ENCODE measurements at regions not wholly inside any gene's neighbourhood (a gene's known extent, or its start where the extent isn't known, plus 50 kb on each side); places are given as distances from the start of the nearest gene placed in this dataset.

DNA sequence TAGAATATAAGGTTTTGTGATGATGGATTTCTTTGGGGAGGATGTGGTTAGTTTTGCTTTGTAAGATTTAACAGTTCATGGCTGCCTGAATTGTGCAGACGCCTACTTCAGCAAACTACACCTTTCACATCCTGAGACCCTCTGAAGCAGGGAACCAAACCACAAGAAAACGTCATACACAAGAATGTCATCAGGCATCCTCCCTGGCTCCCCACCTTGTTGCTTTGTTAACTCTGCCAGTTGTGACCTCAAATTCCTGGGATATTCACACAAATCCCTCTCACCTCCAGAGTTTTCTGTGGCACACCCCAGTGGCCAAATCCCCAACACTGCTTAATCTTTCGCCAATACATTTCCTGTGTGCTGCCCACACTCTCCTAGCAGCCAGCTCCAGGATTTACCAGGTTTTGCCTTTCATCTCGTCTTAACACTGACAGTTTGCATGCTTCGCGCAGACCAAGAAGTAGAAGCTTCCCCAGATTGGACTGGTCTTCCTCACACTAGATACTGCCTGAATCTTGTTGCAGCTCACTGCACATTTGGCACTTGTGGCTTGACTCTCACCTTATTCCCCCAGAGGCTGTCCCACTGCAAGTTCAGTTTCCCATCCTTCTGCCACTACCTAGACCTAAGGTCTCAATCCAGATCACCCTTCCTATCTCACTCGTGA is 51.1 kb upstream of the CTTNBP2NL start:
- TF ChIP-seq, protein P1, sequence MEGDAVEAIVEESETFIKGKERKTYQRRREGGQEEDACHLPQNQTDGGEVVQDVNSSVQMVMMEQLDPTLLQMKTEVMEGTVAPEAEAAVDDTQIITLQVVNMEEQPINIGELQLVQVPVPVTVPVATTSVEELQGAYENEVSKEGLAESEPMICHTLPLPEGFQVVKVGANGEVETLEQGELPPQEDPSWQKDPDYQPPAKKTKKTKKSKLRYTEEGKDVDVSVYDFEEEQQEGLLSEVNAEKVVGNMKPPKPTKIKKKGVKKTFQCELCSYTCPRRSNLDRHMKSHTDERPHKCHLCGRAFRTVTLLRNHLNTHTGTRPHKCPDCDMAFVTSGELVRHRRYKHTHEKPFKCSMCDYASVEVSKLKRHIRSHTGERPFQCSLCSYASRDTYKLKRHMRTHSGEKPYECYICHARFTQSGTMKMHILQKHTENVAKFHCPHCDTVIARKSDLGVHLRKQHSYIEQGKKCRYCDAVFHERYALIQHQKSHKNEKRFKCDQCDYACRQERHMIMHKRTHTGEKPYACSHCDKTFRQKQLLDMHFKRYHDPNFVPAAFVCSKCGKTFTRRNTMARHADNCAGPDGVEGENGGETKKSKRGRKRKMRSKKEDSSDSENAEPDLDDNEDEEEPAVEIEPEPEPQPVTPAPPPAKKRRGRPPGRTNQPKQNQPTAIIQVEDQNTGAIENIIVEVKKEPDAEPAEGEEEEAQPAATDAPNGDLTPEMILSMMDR (conservative IDR thresholded peaks at IDR 0.05; ENCODE audit: low read depth, low read length), result no peak
- TF ChIP-seq POLR2A (IDR thresholded peaks at IDR 0.05; ENCODE audit: low read depth, low read length), result no peak
- no peak for TF ChIP-seq CEBPB (IDR thresholded peaks at IDR 0.05; ENCODE audit: low read depth, low read length)
- no peak for TF ChIP-seq RCOR1 (IDR thresholded peaks at IDR 0.05; ENCODE audit: insufficient replicate concordance, low read length)
- no peak for TF ChIP-seq MAZ (IDR thresholded peaks at IDR 0.05; ENCODE audit: borderline replicate concordance, low read depth, low read length)
- no peak for TF ChIP-seq MAFK (IDR thresholded peaks at IDR 0.05; ENCODE audit: low read depth, low read length)
- TF ChIP-seq BHLHE40 (IDR thresholded peaks at IDR 0.05; ENCODE audit: low read depth, low read length), result no peak
- TF ChIP-seq CHD1 (IDR thresholded peaks at IDR 0.05; ENCODE audit: low read depth, low read length), result no peak
- TF ChIP-seq FOS (IDR thresholded peaks at IDR 0.05; ENCODE audit: low read depth, low read length), result no peak
- TF ChIP-seq, protein P2, sequence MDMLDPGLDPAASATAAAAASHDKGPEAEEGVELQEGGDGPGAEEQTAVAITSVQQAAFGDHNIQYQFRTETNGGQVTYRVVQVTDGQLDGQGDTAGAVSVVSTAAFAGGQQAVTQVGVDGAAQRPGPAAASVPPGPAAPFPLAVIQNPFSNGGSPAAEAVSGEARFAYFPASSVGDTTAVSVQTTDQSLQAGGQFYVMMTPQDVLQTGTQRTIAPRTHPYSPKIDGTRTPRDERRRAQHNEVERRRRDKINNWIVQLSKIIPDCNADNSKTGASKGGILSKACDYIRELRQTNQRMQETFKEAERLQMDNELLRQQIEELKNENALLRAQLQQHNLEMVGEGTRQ (IDR thresholded peaks at IDR 0.05; ENCODE audit: low read depth, low read length), result no peak
- TF ChIP-seq, protein P3, sequence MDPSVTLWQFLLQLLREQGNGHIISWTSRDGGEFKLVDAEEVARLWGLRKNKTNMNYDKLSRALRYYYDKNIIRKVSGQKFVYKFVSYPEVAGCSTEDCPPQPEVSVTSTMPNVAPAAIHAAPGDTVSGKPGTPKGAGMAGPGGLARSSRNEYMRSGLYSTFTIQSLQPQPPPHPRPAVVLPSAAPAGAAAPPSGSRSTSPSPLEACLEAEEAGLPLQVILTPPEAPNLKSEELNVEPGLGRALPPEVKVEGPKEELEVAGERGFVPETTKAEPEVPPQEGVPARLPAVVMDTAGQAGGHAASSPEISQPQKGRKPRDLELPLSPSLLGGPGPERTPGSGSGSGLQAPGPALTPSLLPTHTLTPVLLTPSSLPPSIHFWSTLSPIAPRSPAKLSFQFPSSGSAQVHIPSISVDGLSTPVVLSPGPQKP (IDR thresholded peaks at IDR 0.05; ENCODE audit: borderline replicate concordance, low read depth, low read length), result no peak
- TF ChIP-seq RAD21 (IDR thresholded peaks at IDR 0.05; ENCODE audit: low read length), result no peak
- TF ChIP-seq MXI1 (IDR thresholded peaks at IDR 0.05; ENCODE audit: borderline replicate concordance, low read depth, low read length), result no peak
- TF ChIP-seq SMC3 (IDR thresholded peaks at IDR 0.05; ENCODE audit: low read depth, low read length), result no peak
